SU-DHL-6 (cell line): ENCODE measurements at regions not wholly inside any gene's neighbourhood (a gene's known extent, or its start where the extent isn't known, plus 50 kb on each side); places are given as distances from the start of the nearest gene placed in this dataset.
"Not testable (repeated sequence)": the region's sequence is repeated elsewhere in the genome, so short reads cannot be mapped to it uniquely, and the experiment has no call there.

Experiments
- H2AFZ ChIP-seq: fragments of 200-600 bp; sonication (generic); 2 replicates; pipeline ENCODE4 v1.6.1; 2014; ENCODE audit warnings: low read depth, mild to moderate bottlenecking, moderate library complexity, mixed read lengths, antibody characterized with exemption, low read length; ENCODE audit not compliant: severe bottlenecking
- H3F3A ChIP-seq: fragments of 200-600 bp; shearing (Covaris generic); 2 replicates; pipeline ENCODE4 v1.6.0; 2016; ENCODE audit warnings: antibody characterized with exemption, mild to moderate bottlenecking; ENCODE audit not compliant: insufficient read depth
- H3K27ac ChIP-seq: fragments of 200-600 bp; sonication (generic); 2 replicates; pipeline ENCODE4 v1.5.1; 2016; ENCODE audit warnings: low read depth, mild to moderate bottlenecking, low read length, moderate library complexity, mixed read lengths
- H3K27me3 ChIP-seq: fragments of 200-600 bp; sonication (generic), shearing (Covaris generic); 2 replicates; pipeline ENCODE4 v1.6.0; 2014; ENCODE audit warnings: mild to moderate bottlenecking, low read length
- H3K36me3 ChIP-seq: fragments of 200-600 bp; sonication (generic); 2 replicates; pipeline ENCODE4 v1.6.1; 2014; ENCODE audit warnings: mild to moderate bottlenecking, low read length, mixed read lengths
- H3K4me2 ChIP-seq: fragments of 300-600, 200-600 bp; shearing (Covaris generic), sonication (generic); 2 replicates; pipeline ENCODE4 v1.6.0; 2014; ENCODE audit warnings: low read length, low read depth, mild to moderate bottlenecking; ENCODE audit not compliant: poor library complexity, severe bottlenecking
- H3K4me3 ChIP-seq: fragments of 200-600 bp; sonication (generic); 2 replicates; pipeline ENCODE4 v1.5.1; 2014; ENCODE audit warnings: antibody characterized with exemption, low read length, mild to moderate bottlenecking, mixed read lengths; ENCODE audit not compliant: insufficient read depth, poor library complexity, severe bottlenecking
- H3K79me2 ChIP-seq: fragments of 200-600 bp; sonication (generic); 2 replicates; pipeline ENCODE4 v1.6.1; 2014; ENCODE audit warnings: mild to moderate bottlenecking, low read length, moderate library complexity; ENCODE audit not compliant: insufficient read depth
- H3K9ac ChIP-seq: fragments of 200-600 bp; sonication (generic); 2 replicates; pipeline ENCODE4 v1.7.0; 2014; ENCODE audit warnings: mild to moderate bottlenecking, low read length
- H3K9me2 ChIP-seq: fragments of 200-600 bp; sonication (generic); replicated peaks from 2 replicates; pipeline ENCODE4 v1.6.1; 2014; ENCODE audit warnings: low read length; ENCODE audit not compliant: insufficient read depth
- H3K9me3 ChIP-seq: fragments of 200-600 bp; sonication (generic); 2 replicates; pipeline ENCODE4 v1.6.1; 2014; ENCODE audit warnings: low read length, mixed read lengths; ENCODE audit not compliant: insufficient read depth
- H4K20me1 ChIP-seq: fragments of 200-600 bp; sonication (generic); 2 replicates; pipeline ENCODE4 v1.6.1; 2014; ENCODE audit warnings: low read depth, mild to moderate bottlenecking, antibody characterized with exemption, low read length, moderate library complexity, mixed read lengths
- CTCF ChIP-seq: fragments of 200-600 bp; sonication (generic); IDR thresholded peaks from one replicate; pipeline ENCODE4 v1.5.1; 2017; ENCODE audit warnings: antibody characterized with exemption, mild to moderate bottlenecking, low read length, moderate library complexity; ENCODE audit not compliant: insufficient read depth, poor library complexity, severe bottlenecking
- EZH2phosphoT487 ChIP-seq: fragments of 200-600 bp; sonication (generic), shearing (Covaris generic); conservative IDR thresholded peaks from 2 replicates; pipeline ENCODE4 v1.6.1; 2018; ENCODE audit warnings: mild to moderate bottlenecking, antibody characterized with exemption, low read length, moderate library complexity, mixed read lengths

GRCh38 chr11:103811870-103812455 lies 224.5 kb upstream of the DDI1 start:
- H3K27ac ChIP-seq: no peak overlapping the region
- H3F3A ChIP-seq: no peaks in the 10 kb centered on the region
- no peaks in the 10 kb centered on the region for H3K9me3 ChIP-seq
- H3K4me3 ChIP-seq: no peak overlapping the region
- no peaks in the 10 kb centered on the region for H4K20me1 ChIP-seq
- no peaks in the 10 kb centered on the region for H3K27me3 ChIP-seq
- TF ChIP-seq EZH2phosphoT487 (no peak), CTCF (no peak)
- no peak overlapping the region for H3K4me2 ChIP-seq
- no peak overlapping the region for H3K9ac ChIP-seq
- H3K9me2 ChIP-seq: no peaks in the 10 kb centered on the region
- H3K79me2 ChIP-seq: no peaks in the 10 kb centered on the region
- no peak overlapping the region for H2AFZ ChIP-seq
- no peaks in the 10 kb centered on the region for H3K36me3 ChIP-seq

- Histone ChIP-seq H3F3A (no peaks in the 10 kb centered on the region), H3K27ac (no peak overlapping the region), H3K9me3 (no peaks in the 10 kb centered on the region), H3K9me2 (no peaks in the 10 kb centered on the region), H3K4me3 (no peak overlapping the region), H3K27me3 (no peaks in the 10 kb centered on the region), H3K9ac (no peak overlapping the region), H3K79me2 (no peaks in the 10 kb centered on the region), H3K4me2 (no peak overlapping the region), H3K36me3 (no peaks in the 10 kb centered on the region), H2AFZ (no peak overlapping the region), H4K20me1 (no peaks in the 10 kb centered on the region)
- TF ChIP-seq CTCF (no peak), EZH2phosphoT487 (no peak)
Observed at GRCh38 chr11:103812680-103813079, 223.8 kb upstream of the DDI1 start.

- not testable (repeated sequence) for H3K4me2 ChIP-seq, H3K27me3 ChIP-seq, H3K79me2 ChIP-seq, H3K9me2 ChIP-seq, H3K4me3 ChIP-seq, H4K20me1 ChIP-seq, H3F3A ChIP-seq, H3K27ac ChIP-seq, H3K9ac ChIP-seq, H3K36me3 ChIP-seq, H3K9me3 ChIP-seq, H2AFZ ChIP-seq
Observed at GRCh38 chr11:103820345-103820744, 216.1 kb upstream of the DDI1 start.

GRCh38 chr11:103824116-103824515 lies 212.3 kb upstream of the DDI1 start:
- Histone ChIP-seq H3K27me3 (no peaks in the 10 kb centered on the region), H2AFZ (no peak overlapping the region), H3K27ac (no peak overlapping the region), H3K4me3 (no peak overlapping the region), H3K36me3 (no peaks in the 10 kb centered on the region), H3K9ac (no peak overlapping the region), H3F3A (no peaks in the 10 kb centered on the region), H3K9me2 (no peaks in the 10 kb centered on the region), H3K79me2 (no peaks in the 10 kb centered on the region), H3K4me2 (no peak overlapping the region), H4K20me1 (no peaks in the 10 kb centered on the region), H3K9me3 (no peaks in the 10 kb centered on the region)
- TF ChIP-seq EZH2phosphoT487 (no peak), CTCF (no peak)
